Mesendoderm (in vitro differentiated cells): ENCODE measurements at regions not wholly inside any gene's neighbourhood (a gene's known extent, or its start where the extent isn't known, plus 50 kb on each side); places are given as distances from the start of the nearest gene placed in this dataset.

ENCODE experiments used
- DNase-seq: peaks from one replicate; pipeline ENCODE4 v3.0.0; 2013
- H2AK5ac ChIP-seq: 2 replicates; pipeline ENCODE4 v1.6.1; 2013; ENCODE audit warnings: low read length, inconsistent platforms
- H2BK120ac ChIP-seq: 2 replicates; pipeline ENCODE4 v1.6.1; 2013; ENCODE audit warnings: low read depth, mild to moderate bottlenecking, low read length, moderate library complexity, mixed read lengths
- H2BK15ac ChIP-seq: replicated peaks from 2 replicates; pipeline ENCODE4 v1.6.1; 2013; ENCODE audit warnings: low read depth, mild to moderate bottlenecking, moderate library complexity
- H2BK5ac ChIP-seq: 2 replicates; pipeline ENCODE4 v1.6.1; 2013; ENCODE audit warnings: low read length, inconsistent platforms
- H3K18ac ChIP-seq: 2 replicates; pipeline ENCODE4 v1.6.1; 2013; ENCODE audit warnings: mild to moderate bottlenecking, low read length, mixed read lengths
- H3K23ac ChIP-seq: one replicate; pipeline ENCODE4 v1.6.1; 2013; ENCODE audit warnings: low read length
- H3K27ac ChIP-seq: 2 replicates; pipeline ENCODE4 v1.5.1; 2013; ENCODE audit warnings: low read depth, mild to moderate bottlenecking, inconsistent platforms, low read length, moderate library complexity
- H3K27me3 ChIP-seq: 2 replicates; pipeline ENCODE4 v1.6.1; 2013; ENCODE audit warnings: low read length, control low read depth, mild to moderate bottlenecking, inconsistent platforms; ENCODE audit not compliant: insufficient read depth, poor library complexity
- H3K36me3 ChIP-seq: 2 replicates; pipeline ENCODE4 v1.6.1; 2013; ENCODE audit warnings: low read length, inconsistent platforms; ENCODE audit not compliant: control insufficient read depth, insufficient read depth
- H3K4ac ChIP-seq: one replicate; pipeline ENCODE4 v1.6.1; 2013; ENCODE audit warnings: low read depth, mild to moderate bottlenecking, low read length, moderate library complexity
- H3K4me1 ChIP-seq: 2 replicates; pipeline ENCODE4 v1.6.1; 2013; ENCODE audit warnings: low read depth, low read length, inconsistent platforms; ENCODE audit not compliant: control insufficient read depth
- H3K4me2 ChIP-seq: 2 replicates; pipeline ENCODE4 v1.6.1; 2013; ENCODE audit warnings: low read length
- H3K4me3 ChIP-seq: 2 replicates; pipeline ENCODE4 v1.5.1; 2013; ENCODE audit warnings: mild to moderate bottlenecking, low read length
- H3K56ac ChIP-seq: one replicate; pipeline ENCODE4 v1.6.1; 2013; ENCODE audit warnings: low read length
- H3K79me1 ChIP-seq: 2 replicates; pipeline ENCODE4 v1.6.1; 2013; ENCODE audit warnings: low read length, inconsistent platforms
- H3K79me2 ChIP-seq: 2 replicates; pipeline ENCODE4 v1.6.1; 2013; ENCODE audit warnings: mild to moderate bottlenecking, low read length; ENCODE audit not compliant: control insufficient read depth, insufficient read depth
- H3K9ac ChIP-seq: 2 replicates; pipeline ENCODE4 v1.6.1; 2013; ENCODE audit warnings: low read length, inconsistent platforms
- H4K5ac ChIP-seq: one replicate; pipeline ENCODE4 v1.6.1; 2013; ENCODE audit warnings: low read length
- H4K8ac ChIP-seq: one replicate; pipeline ENCODE4 v1.6.1; 2013; ENCODE audit warnings: low read depth, mild to moderate bottlenecking, control low read depth, low read length, moderate library complexity
- WGBS: extraction: QIAGEN DNeasy Blood & Tissue Kit; methylation state at CpG from one replicate; pipeline ENCODE4 v1.1.7; 2013; ENCODE audit warnings: low lambda C conversion rate, missing lambda C conversion rate; ENCODE audit not compliant: insufficient coverage; ENCODE audit errors: extremely low coverage; 5-methylcytosine and 5-hydroxymethylcytosine counted together

DNA sequence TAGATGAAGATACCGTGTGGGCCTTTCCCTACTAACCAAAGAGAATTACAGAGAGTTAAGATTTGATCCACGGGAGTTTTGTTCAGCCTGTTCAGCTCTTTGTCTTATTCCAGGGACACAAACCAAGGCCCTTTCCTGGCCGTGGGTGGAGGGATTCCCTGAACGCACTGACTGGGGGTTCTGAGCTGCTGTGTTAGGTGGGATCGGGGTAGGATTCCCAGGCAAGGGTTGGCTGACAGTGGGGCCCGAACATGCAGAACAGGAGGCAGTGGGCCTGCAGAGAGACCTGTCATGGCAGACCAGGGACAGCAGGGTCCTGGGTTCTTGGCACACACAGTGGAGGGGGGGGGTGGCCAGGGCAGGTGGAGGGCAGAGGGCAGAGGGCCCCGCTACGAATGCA lies 89.5 kb upstream of the MKI67 start:
- no peak overlapping the region for H4K8ac ChIP-seq
- no peaks in the 10 kb centered on the region for H3K27me3 ChIP-seq
- H2BK15ac ChIP-seq = no peak overlapping the region
- no peak overlapping the region for H3K4me2 ChIP-seq
- H2BK5ac ChIP-seq = no peak overlapping the region
- H3K23ac ChIP-seq = no peak overlapping the region
- H3K4me1 ChIP-seq = no peaks in the 10 kb centered on the region
- H2AK5ac ChIP-seq = no peak overlapping the region
- no peak overlapping the region for H2BK120ac ChIP-seq
- no peaks in the 10 kb centered on the region for H3K79me1 ChIP-seq
- WGBS = no CpG with 5 or more reads among the region's 8 CpGs
- H3K27ac ChIP-seq = no peak overlapping the region
- no peak overlapping the region for H3K9ac ChIP-seq
- no peaks in the 10 kb centered on the region for H3K36me3 ChIP-seq
- H3K56ac ChIP-seq = no peak overlapping the region
- no peak overlapping the region for H3K4ac ChIP-seq
- H3K4me3 ChIP-seq = no peak overlapping the region
- no peak overlapping the region for H4K5ac ChIP-seq
- no peak for DNase-seq
- H3K18ac ChIP-seq = no peak overlapping the region
- no peaks in the 10 kb centered on the region for H3K79me2 ChIP-seq

- no peak overlapping the region for H3K4ac ChIP-seq
- no peak overlapping the region for H4K8ac ChIP-seq
- H2BK120ac ChIP-seq = no peak overlapping the region
- no peaks in the 10 kb centered on the region for H3K27me3 ChIP-seq
- no peak overlapping the region for H4K5ac ChIP-seq
- H2BK15ac ChIP-seq = no peak overlapping the region
- no peaks in the 10 kb centered on the region for H3K36me3 ChIP-seq
- no peaks in the 10 kb centered on the region for H3K79me2 ChIP-seq
- H3K18ac ChIP-seq = no peak overlapping the region
- no peak overlapping the region for H3K4me3 ChIP-seq
- DNase-seq = no peak
- H3K79me1 ChIP-seq = no peaks in the 10 kb centered on the region
- no peaks in the 10 kb centered on the region for H3K4me1 ChIP-seq
- H2BK5ac ChIP-seq = no peak overlapping the region
- no peak overlapping the region for H3K27ac ChIP-seq
- no peak overlapping the region for H2AK5ac ChIP-seq
- H3K9ac ChIP-seq = no peak overlapping the region
- no peak overlapping the region for H3K4me2 ChIP-seq
- no peak overlapping the region for H3K56ac ChIP-seq
- H3K23ac ChIP-seq = no peak overlapping the region
- no CpG with 5 or more reads among the region's 7 CpGs for WGBS
These were observed 90.9 kb upstream of the MKI67 start for GRCh38 chr10:128217136-128217535.

GRCh38 chr10:128218161-128218560 lies 91.9 kb upstream of the MKI67 start:
- Histone ChIP-seq H3K79me1 (no peaks in the 10 kb centered on the region), H3K4me2 (no peak overlapping the region), H3K56ac (no peak overlapping the region), H2BK15ac (no peak overlapping the region), H3K36me3 (no peaks in the 10 kb centered on the region), H4K8ac (no peak overlapping the region), H3K4me1 (no peaks in the 10 kb centered on the region), H3K27me3 (no peaks in the 10 kb centered on the region), H3K18ac (no peak overlapping the region), H3K79me2 (no peaks in the 10 kb centered on the region), H2BK120ac (no peak overlapping the region), H3K27ac (no peak overlapping the region), H3K4ac (no peak overlapping the region), H3K23ac (no peak overlapping the region), H2BK5ac (no peak overlapping the region), H3K4me3 (no peak overlapping the region), H4K5ac (no peak overlapping the region), H3K9ac (no peak overlapping the region), H2AK5ac (no peak overlapping the region)
- WGBS = no CpG with 5 or more reads among the region's 4 CpGs
- DNase-seq = no peak

- no peak overlapping the region for H3K27ac ChIP-seq
- H4K8ac ChIP-seq = no peak overlapping the region
- H4K5ac ChIP-seq = no peak overlapping the region
- H2BK15ac ChIP-seq = no peak overlapping the region
- no CpG with 5 or more reads among the region's 1 CpG for WGBS
- H3K9ac ChIP-seq = no peak overlapping the region
- H3K27me3 ChIP-seq = no peaks in the 10 kb centered on the region
- H3K4me1 ChIP-seq = no peaks in the 10 kb centered on the region
- no peaks in the 10 kb centered on the region for H3K79me2 ChIP-seq
- H2BK5ac ChIP-seq = no peak overlapping the region
- H3K56ac ChIP-seq = no peak overlapping the region
- no peak overlapping the region for H3K4ac ChIP-seq
- no peak overlapping the region for H3K23ac ChIP-seq
- no peaks in the 10 kb centered on the region for H3K79me1 ChIP-seq
- DNase-seq = no peak
- no peak overlapping the region for H3K18ac ChIP-seq
- H2AK5ac ChIP-seq = no peak overlapping the region
- H3K4me3 ChIP-seq = no peak overlapping the region
- no peaks in the 10 kb centered on the region for H3K36me3 ChIP-seq
- no peak overlapping the region for H2BK120ac ChIP-seq
- no peak overlapping the region for H3K4me2 ChIP-seq
These were observed 93.1 kb upstream of the MKI67 start for GRCh38 chr10:128219295-128219694.

DNA sequence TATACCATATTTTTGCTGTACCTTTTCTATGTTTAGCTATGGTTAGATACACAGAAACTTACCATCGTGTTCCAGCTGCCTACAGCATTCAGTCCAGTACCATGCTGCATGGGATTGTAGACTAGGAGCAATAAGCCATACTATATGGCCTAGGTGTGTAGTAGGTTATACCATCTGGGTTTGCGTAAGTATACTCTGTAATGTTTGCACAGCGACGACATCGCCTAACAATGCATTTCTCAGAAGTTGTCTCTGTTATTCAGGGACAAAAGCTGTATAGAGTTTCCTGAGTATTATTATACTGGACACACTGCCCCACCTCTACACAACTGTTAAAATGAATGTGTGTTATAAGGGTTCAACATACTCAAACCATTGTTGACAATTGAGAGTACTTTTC lies 93.8 kb upstream of the MKI67 start:
- Histone ChIP-seq H3K36me3 (no peaks in the 10 kb centered on the region), H3K4me3 (no peak overlapping the region), H3K4ac (no peak overlapping the region), H4K8ac (no peak overlapping the region), H3K79me1 (no peaks in the 10 kb centered on the region), H3K27me3 (no peaks in the 10 kb centered on the region), H3K79me2 (no peaks in the 10 kb centered on the region), H3K23ac (no peak overlapping the region), H3K27ac (no peak overlapping the region), H2BK120ac (no peak overlapping the region), H3K4me2 (no peak overlapping the region), H4K5ac (no peak overlapping the region), H3K18ac (no peak overlapping the region), H2BK5ac (no peak overlapping the region), H2AK5ac (no peak overlapping the region), H3K56ac (no peak overlapping the region), H2BK15ac (no peak overlapping the region), H3K4me1 (no peaks in the 10 kb centered on the region), H3K9ac (no peak overlapping the region)
- DNase-seq = no peak
- WGBS = no CpG with 5 or more reads among the region's 5 CpGs

DNA sequence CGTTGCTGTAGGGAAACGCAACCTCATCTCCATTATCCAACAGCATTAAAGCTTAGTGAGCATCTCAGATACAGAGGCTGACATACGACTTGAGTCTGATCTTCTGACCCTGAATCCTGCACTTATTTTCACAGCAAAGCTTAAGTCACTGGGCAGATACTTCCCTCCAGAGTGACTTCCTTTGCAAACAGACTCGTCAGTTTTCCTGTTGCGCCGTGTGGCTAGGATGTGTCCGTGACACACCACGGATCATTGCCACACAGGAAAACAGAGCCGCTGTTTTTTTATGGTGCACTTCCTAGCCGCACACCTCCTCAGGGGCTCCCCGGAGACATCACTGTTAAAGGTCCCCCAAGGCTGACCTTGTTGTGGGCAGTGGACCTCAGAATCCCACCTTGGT lies 94.9 kb upstream of the MKI67 start:
- Histone ChIP-seq H3K56ac (no peak overlapping the region), H3K27ac (no peak overlapping the region), H3K4me3 (no peak overlapping the region), H2BK5ac (no peak overlapping the region), H3K4me2 (no peak overlapping the region), H3K79me2 (no peaks in the 10 kb centered on the region), H2AK5ac (no peak overlapping the region), H4K5ac (no peak overlapping the region), H2BK15ac (no peak overlapping the region), H2BK120ac (no peak overlapping the region), H3K79me1 (no peaks in the 10 kb centered on the region), H3K4me1 (no peaks in the 10 kb centered on the region), H4K8ac (no peak overlapping the region), H3K23ac (no peak overlapping the region), H3K36me3 (no peaks in the 10 kb centered on the region), H3K9ac (no peak overlapping the region), H3K27me3 (no peaks in the 10 kb centered on the region), H3K4ac (no peak overlapping the region), H3K18ac (no peak overlapping the region)
- WGBS = no CpG with 5 or more reads among the region's 11 CpGs
- no peak for DNase-seq
